ENCODE measurements at regions not wholly inside any gene's neighbourhood (a gene's known extent, or its start where the extent isn't known, plus 50 kb on each side); places are given as distances from the start of the nearest gene placed in this dataset.

GRCh38 chr10:28797904-28798371 is 120.6 kb downstream of the BAMBI start (continued):
- TF ChIP-seq, protein P1, sequence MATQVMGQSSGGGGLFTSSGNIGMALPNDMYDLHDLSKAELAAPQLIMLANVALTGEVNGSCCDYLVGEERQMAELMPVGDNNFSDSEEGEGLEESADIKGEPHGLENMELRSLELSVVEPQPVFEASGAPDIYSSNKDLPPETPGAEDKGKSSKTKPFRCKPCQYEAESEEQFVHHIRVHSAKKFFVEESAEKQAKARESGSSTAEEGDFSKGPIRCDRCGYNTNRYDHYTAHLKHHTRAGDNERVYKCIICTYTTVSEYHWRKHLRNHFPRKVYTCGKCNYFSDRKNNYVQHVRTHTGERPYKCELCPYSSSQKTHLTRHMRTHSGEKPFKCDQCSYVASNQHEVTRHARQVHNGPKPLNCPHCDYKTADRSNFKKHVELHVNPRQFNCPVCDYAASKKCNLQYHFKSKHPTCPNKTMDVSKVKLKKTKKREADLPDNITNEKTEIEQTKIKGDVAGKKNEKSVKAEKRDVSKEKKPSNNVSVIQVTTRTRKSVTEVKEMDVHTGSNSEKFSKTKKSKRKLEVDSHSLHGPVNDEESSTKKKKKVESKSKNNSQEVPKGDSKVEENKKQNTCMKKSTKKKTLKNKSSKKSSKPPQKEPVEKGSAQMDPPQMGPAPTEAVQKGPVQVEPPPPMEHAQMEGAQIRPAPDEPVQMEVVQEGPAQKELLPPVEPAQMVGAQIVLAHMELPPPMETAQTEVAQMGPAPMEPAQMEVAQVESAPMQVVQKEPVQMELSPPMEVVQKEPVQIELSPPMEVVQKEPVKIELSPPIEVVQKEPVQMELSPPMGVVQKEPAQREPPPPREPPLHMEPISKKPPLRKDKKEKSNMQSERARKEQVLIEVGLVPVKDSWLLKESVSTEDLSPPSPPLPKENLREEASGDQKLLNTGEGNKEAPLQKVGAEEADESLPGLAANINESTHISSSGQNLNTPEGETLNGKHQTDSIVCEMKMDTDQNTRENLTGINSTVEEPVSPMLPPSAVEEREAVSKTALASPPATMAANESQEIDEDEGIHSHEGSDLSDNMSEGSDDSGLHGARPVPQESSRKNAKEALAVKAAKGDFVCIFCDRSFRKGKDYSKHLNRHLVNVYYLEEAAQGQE (IDR thresholded peaks at IDR 0.05; ENCODE audit: borderline replicate concordance): peak; percentile 16; the same call in 1 of the 2 replicates
- TF ChIP-seq, protein P1 (CRISPR knock-in tag; IDR thresholded peaks at IDR 0.05; ENCODE audit: low read depth): no peak
- TF ChIP-seq HDAC8 (tag; IDR thresholded peaks at IDR 0.05) (no peak), ZNF780A (CRISPR knock-in tag; IDR thresholded peaks at IDR 0.05) (no peak), PTTG1 (tag; IDR thresholded peaks at IDR 0.05; ENCODE audit: low read depth) (no peak), RFX5 (IDR thresholded peaks at IDR 0.05; ENCODE audit: low read depth, low read length) (no peak), PRDM10 (IDR thresholded peaks at IDR 0.05; ENCODE audit: partially characterized antibody) (peak; percentile 43), NR2C1 (IDR thresholded peaks at IDR 0.05) (no peak), NR2C1 (tag; IDR thresholded peaks at IDR 0.05) (no peak), FOXK2 (conservative IDR thresholded peaks at IDR 0.05 in 1 of 2, IDR thresholded peaks at IDR 0.05 in 1 of 2; ENCODE audit: low read depth in 2 of 2) (no peak), PRPF4 (IDR thresholded peaks at IDR 0.05; ENCODE audit: insufficient read depth, low read depth, low read length, poor library complexity, severe bottlenecking) (no peak), SOX6 (IDR thresholded peaks at IDR 0.05) (no peak), MEF2A (IDR thresholded peaks at IDR 0.05; ENCODE audit: control insufficient read depth, low read depth, low read length) (no peak)
